NCI-H146 (cell line): ENCODE measurements at regions not wholly inside any gene's neighbourhood (a gene's known extent, or its start where the extent isn't known, plus 50 kb on each side); places are given as distances from the start of the nearest gene placed in this dataset.

Experiments used
- DNase-seq: peaks from one replicate; lab custom pipeline; 2025; lab: John Stamatoyannopoulos, UW

DNA sequence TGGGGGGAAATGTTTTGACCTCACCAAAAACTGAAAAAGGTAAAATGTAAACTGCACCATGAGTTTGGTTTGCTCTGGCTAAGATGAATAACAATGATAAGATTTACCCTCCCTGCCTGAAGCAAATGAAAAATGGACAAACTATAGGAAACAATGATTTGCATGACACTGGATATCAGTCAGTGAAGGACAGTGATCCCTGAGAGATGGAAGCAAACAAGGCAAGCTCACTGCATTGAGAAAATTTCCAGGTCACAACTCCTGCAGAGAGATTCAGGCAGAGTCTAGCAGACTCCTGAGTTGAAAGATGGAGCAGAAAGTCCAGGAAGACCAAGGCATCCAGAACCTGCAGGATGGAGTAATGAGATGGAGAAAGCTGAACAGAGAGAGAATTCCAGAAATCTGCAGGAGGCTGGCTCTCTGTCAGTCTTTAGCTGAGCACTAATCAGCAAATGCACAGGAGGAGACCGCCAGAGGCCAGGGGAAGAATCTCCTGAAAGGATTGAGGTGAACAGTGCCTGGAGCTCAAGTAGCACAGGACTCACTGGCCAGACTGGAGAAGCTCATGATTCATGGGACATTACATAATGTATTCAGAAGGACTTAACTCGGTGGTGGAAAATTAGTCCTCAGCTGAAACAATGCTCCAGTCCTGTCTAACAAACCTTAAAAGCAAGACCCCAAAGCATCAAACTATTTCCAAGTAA is 51.2 kb upstream of the PALS2 start:
- DNase-seq, result no peak
